ENCODE measurements at regions not wholly inside any gene's neighbourhood (a gene's known extent, or its start where the extent isn't known, plus 50 kb on each side); places are given as distances from the start of the nearest gene placed in this dataset.

DNA sequence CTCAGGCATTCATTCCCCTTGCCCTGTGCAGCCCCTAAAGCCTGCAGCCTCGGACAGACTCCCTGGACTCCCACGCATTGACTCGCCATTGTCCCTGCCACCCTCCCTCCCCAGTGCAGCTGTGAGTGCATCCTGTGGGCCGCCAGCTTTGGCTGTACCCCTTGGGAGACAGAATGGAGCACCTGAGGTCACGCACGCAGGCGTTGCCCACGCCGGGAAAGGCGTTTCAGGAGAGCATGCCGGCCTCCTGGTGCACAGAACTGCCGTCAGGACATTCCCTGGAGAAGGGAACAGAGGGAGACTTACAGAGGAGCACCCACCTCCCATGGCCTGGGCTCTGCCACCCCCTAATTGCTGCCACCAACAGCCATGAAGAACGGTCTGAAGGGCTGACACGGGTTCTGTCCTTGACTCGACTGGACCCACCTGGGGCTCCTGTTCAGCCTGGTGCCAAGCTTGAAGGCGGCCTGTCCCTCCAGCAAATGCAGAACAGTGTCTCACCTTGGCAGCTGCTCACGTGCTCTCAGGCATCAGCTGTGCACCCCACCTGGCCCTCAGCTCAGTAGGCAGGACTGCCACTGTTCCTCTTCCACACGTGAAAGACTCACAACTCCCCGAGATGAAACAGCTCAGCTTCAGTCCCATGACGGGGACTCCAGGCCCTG, 503.8 kb downstream of the BRD1 start:
- DNase-seq (ENCODE audit: low read depth, low spot score) (no peak), ATAC-seq (no peak)
- Histone ChIP-seq H3K27ac (ENCODE audit: low read length) (no peak overlapping the region), H3K4me1 (ENCODE audit: control insufficient read depth, insufficient read depth, low read length) (no peaks in the 10 kb centered on the region), H3K9me3 (ENCODE audit: control insufficient read depth, insufficient read depth, low read depth, low read length) (no peaks in the 10 kb centered on the region), H3K27me3 (ENCODE audit: control insufficient read depth, insufficient read depth, low read length) (peaks cover 10% of the 10 kb centered on the region), H3K4me3 (ENCODE audit: low read depth in 2 of 2, low read length in 2 of 2) (no peak overlapping the region), H3K36me3 (ENCODE audit: control insufficient read depth, insufficient read depth, low read length) (no peaks in the 10 kb centered on the region)
- intact Hi-C loops (cut with micrococcal nuclease; ENCODE audit: unreplicated experiment): no loop called here
- no TSS peak for BruUV-seq (replicated peaks)
- TF ChIP-seq, protein P1, sequence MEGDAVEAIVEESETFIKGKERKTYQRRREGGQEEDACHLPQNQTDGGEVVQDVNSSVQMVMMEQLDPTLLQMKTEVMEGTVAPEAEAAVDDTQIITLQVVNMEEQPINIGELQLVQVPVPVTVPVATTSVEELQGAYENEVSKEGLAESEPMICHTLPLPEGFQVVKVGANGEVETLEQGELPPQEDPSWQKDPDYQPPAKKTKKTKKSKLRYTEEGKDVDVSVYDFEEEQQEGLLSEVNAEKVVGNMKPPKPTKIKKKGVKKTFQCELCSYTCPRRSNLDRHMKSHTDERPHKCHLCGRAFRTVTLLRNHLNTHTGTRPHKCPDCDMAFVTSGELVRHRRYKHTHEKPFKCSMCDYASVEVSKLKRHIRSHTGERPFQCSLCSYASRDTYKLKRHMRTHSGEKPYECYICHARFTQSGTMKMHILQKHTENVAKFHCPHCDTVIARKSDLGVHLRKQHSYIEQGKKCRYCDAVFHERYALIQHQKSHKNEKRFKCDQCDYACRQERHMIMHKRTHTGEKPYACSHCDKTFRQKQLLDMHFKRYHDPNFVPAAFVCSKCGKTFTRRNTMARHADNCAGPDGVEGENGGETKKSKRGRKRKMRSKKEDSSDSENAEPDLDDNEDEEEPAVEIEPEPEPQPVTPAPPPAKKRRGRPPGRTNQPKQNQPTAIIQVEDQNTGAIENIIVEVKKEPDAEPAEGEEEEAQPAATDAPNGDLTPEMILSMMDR (IDR thresholded peaks at IDR 0.05): no peak
- TF ChIP-seq POLR2AphosphoS5 (IDR thresholded peaks at IDR 0.05; ENCODE audit: low read depth, low read length) (no peak), TCF7L2 (IDR thresholded peaks at IDR 0.05; ENCODE audit: low read depth, low read length) (no peak), SIN3A (IDR thresholded peaks at IDR 0.05; ENCODE audit: borderline replicate concordance, insufficient read depth, low read depth, low read length) (no peak)
- TF ChIP-seq, protein P2, sequence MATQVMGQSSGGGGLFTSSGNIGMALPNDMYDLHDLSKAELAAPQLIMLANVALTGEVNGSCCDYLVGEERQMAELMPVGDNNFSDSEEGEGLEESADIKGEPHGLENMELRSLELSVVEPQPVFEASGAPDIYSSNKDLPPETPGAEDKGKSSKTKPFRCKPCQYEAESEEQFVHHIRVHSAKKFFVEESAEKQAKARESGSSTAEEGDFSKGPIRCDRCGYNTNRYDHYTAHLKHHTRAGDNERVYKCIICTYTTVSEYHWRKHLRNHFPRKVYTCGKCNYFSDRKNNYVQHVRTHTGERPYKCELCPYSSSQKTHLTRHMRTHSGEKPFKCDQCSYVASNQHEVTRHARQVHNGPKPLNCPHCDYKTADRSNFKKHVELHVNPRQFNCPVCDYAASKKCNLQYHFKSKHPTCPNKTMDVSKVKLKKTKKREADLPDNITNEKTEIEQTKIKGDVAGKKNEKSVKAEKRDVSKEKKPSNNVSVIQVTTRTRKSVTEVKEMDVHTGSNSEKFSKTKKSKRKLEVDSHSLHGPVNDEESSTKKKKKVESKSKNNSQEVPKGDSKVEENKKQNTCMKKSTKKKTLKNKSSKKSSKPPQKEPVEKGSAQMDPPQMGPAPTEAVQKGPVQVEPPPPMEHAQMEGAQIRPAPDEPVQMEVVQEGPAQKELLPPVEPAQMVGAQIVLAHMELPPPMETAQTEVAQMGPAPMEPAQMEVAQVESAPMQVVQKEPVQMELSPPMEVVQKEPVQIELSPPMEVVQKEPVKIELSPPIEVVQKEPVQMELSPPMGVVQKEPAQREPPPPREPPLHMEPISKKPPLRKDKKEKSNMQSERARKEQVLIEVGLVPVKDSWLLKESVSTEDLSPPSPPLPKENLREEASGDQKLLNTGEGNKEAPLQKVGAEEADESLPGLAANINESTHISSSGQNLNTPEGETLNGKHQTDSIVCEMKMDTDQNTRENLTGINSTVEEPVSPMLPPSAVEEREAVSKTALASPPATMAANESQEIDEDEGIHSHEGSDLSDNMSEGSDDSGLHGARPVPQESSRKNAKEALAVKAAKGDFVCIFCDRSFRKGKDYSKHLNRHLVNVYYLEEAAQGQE (IDR thresholded peaks at IDR 0.05; ENCODE audit: insufficient read depth in 1 of 2, low read depth in 2 of 2, low read length in 1 of 2): no peak
- POLR2A ChIA-PET: no interaction called here
- CTCF ChIA-PET: no interaction called here
- in situ Hi-C loops (cut with HindIII; ENCODE audit: low pct_unique_long_range_greater_than_20kb, low sequenced_read_pairs): no loop called here

DNA sequence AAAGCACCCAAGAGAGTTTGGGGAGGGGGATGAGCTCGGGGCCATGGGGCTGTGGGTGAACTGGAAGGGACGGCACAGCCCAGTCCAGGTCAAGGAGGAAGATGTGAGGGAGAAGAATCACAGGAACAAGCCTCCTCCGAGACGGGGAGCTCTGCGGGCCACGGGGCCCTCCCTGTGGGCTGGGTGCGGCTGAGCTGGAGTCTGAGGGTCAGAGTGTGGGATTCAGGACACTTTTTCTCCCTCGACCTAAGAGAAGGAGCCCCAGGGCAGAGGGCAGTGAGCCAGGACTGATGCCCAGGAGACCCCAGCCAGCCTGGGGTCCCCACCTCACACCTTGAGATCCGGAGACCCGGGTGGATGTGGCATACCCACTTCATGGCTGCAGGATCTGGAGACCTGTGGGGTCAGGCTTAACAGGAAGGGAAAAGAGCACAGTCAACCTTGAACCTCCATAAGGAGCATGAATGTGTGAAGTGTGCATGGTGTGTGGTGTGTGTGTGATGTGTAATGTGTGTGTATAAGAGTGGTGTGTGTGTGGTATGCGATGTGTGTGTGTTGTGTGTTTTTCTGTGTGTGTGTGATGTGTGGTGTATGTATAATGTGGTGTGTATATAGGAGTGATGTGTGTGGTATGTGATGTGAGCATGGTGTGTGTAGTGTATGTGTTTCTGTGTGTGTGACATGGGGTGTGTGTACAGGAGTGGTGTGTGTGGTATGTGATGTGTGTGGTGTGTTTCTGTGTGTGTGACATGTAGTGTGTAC, 504.6 kb downstream of the BRD1 start:
- in situ Hi-C loops (cut with HindIII; ENCODE audit: low pct_unique_long_range_greater_than_20kb, low sequenced_read_pairs): no loop called here
- DNase-seq (ENCODE audit: low read depth, low spot score) (no peak), ATAC-seq (no peak)
- H3K27ac ChIP-seq (ENCODE audit: low read length): no peak overlapping the region
- ChIA-PET POLR2A (no interaction called here), CTCF (no interaction called here)
- H3K4me1 ChIP-seq (ENCODE audit: control insufficient read depth, insufficient read depth, low read length): no peaks in the 10 kb centered on the region
- no peaks in the 10 kb centered on the region for H3K9me3 ChIP-seq (ENCODE audit: control insufficient read depth, insufficient read depth, low read depth, low read length)
- peaks cover 16% of the 10 kb centered on the region for H3K27me3 ChIP-seq (ENCODE audit: control insufficient read depth, insufficient read depth, low read length)
- no peak for TF ChIP-seq POLR2AphosphoS5 (IDR thresholded peaks at IDR 0.05; ENCODE audit: low read depth, low read length)
- TF ChIP-seq, protein P1 (IDR thresholded peaks at IDR 0.05): no peak
- no peak for TF ChIP-seq SIN3A (IDR thresholded peaks at IDR 0.05; ENCODE audit: borderline replicate concordance, insufficient read depth, low read depth, low read length)
- TF ChIP-seq TCF7L2 (IDR thresholded peaks at IDR 0.05; ENCODE audit: low read depth, low read length): no peak
- TF ChIP-seq, protein P2 (IDR thresholded peaks at IDR 0.05; ENCODE audit: insufficient read depth in 1 of 2, low read depth in 2 of 2, low read length in 1 of 2): no peak
- H3K36me3 ChIP-seq (ENCODE audit: control insufficient read depth, insufficient read depth, low read length): no peaks in the 10 kb centered on the region
- intact Hi-C loops (cut with micrococcal nuclease; ENCODE audit: unreplicated experiment): no loop called here
- no peak overlapping the region for H3K4me3 ChIP-seq (ENCODE audit: low read depth in 2 of 2, low read length in 2 of 2)
- BruUV-seq (replicated peaks): no TSS peak

Measured in Panc1 (cell line).